CD4-positive, alpha-beta T cell treated with Interleukin-4 for 4 hours (primary cell): ENCODE measurements at regions not wholly inside any gene's neighbourhood (a gene's known extent, or its start where the extent isn't known, plus 50 kb on each side); places are given as distances from the start of the nearest gene placed in this dataset.

ENCODE experiments used
- DNase-seq: peaks from one replicate; pipeline ENCODE4 v3.0.0-alpha.2; 2020

GRCh38 chrX:68944211-68944610, 115.4 kb downstream of the EFNB1 start:
- DNase-seq, result no peak

- no peak for DNase-seq
These were observed 114.0 kb downstream of the EFNB1 start for GRCh38 chrX:68942840-68943239.

GRCh38 chrX:68942104-68942503, 113.3 kb downstream of the EFNB1 start:
- DNase-seq, result no peak

DNA sequence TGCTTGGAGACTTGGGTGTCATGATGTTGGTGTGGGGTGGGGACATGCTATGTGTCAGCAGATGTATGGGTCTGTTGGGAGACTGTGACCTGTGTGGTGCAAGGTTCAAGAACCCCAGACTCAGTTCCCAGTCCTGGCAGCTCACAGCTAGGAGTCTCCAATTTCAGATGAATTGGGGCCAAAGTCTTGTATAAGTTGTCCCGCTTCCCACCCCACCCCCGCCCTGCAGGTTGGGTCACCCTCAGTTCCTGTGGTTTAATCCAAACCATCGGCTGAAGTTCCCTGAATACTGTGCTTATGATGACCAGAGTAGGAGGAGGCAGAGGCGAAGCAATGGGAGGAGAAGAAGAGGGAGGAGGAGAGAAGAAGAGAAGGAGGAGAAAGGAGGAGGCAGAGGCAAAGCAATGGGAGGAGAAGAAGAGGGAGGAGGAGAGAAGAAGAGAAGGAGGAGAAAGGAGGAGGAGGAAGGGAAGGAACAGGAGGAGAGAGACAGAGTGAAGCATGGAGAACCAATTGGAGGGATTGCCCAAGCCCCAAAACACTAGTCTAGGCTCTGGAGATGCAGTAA, 112.6 kb downstream of the EFNB1 start:
- no peak for DNase-seq

- DNase-seq, result no peak
These were observed 111.8 kb downstream of the EFNB1 start for GRCh38 chrX:68940601-68941000.

DNA sequence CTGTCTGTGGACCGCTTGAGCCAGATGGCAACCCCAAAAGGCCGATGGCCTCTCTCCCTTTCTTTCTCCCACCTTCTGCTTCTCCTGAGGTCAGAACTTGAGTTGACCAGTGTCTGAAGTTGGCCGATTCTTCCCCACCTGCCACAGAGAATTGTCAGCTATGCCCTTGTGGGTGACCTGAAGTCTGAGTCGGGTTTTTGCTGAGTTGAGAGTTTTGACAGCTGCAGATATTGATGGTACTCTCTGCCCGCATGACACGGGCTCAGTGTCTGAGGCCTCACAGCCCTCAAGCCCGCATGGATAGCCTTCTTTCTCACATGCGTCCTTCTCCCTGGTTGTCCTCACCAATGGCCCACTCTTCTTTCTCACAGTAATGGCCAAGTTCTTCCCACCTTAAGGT, 111.0 kb downstream of the EFNB1 start:
- DNase-seq, result no peak

- no peak for DNase-seq
These were observed 109.6 kb downstream of the EFNB1 start for GRCh38 chrX:68938244-68939004.

GRCh38 chrX:68937581-68937980, 108.8 kb downstream of the EFNB1 start:
- no peak for DNase-seq

DNA sequence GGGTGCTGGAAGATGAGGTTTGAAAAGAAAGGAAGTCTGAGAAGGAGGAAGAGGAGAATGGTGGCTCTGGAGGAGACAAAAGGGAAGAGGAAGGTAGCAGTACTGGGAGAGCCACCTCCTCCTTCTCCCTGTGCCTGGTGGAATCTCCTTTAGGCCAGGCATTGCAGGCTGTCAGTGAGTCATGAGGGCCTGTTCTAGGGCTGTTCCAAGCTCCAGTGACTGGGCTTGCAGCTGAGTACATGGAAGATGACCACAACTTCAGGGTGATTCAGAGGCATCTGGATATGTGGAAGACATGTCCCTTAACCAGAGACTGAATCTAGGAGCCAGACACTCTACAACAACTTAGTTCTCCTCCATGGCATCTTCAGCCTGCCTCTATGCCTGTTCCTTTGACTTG, 107.8 kb downstream of the EFNB1 start:
- no peak for DNase-seq

- DNase-seq, result no peak
These were observed 107.3 kb downstream of the EFNB1 start for GRCh38 chrX:68936126-68936525.

DNA sequence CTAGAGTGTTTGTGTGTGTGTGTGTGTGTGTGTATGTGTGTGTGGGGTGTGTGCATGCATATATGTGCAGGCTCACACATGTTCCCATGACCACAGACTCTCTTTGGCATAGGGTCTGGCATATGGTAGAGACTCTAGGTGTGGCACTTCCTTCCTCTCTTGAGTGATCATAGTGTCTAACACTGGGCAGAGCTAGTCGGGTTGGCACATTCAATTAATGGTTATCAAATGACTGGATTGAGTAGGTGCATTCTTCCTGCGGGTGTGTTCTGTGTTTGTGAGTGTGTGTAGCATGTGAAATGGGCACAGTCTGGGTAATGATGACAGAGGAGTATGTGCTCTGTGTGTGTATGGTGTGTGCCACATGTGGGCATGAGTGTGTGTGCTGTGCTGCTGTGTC, 106.5 kb downstream of the EFNB1 start:
- DNase-seq, result no peak

DNA sequence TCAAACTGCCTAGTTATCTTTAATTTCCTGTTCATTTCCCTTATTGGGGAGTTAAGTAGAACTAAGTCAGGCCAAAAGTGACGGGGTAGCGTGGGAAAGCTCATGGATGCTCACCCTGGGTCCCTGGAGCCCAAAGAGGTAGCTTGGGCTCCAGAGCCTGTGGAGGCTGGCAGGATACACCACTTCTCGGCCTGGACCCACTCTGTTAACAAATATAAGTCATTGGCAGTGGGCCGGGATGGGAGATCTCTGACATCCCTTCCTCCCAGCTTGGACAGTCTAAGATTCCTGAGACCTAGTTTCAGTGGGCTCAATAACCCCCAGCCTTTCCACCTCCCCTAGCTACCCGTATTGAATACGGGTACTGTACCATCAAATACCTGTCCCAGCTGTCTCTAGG, 106.1 kb downstream of the EFNB1 start:
- no peak for DNase-seq

DNA sequence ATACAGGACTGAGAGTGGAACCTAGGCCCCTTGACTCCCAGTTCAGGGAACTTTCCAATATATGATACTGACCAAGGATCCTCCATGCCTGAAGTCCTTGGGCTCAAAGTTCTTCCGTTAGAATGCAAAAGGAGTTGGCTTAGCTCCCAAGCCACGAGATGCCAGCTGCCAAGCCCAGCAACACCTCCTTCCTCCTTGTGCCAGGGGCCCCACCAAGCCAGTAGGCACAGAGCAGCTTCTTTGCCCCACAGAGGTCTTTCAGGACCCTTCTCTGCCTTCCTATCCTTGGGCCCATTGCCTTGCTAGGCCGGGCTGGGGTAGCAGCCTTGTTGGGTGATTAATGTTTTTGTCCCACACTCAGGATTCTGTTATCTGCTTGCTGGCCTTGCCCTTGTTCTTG, 105.6 kb downstream of the EFNB1 start:
- DNase-seq, result no peak

DNA sequence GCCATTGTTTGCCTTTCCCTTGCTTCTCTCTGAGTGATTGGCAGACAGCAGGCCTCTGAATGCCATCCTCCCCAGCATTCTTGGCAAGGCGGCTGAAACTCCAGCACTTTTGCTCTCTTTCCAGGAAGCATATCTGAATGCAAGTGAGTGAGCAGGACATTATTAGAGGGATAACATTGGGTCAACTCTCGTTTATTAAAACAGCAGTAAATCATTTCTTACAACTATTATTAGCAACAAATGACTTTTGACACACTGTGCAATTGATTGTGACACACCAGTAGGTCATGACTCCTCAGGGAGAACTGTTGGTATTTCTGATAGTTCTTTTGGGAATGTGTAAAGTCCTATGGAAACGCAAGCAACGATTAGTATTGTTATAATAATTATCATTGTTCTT, 103.8 kb downstream of the EFNB1 start:
- no peak for DNase-seq

GRCh38 chrX:68931345-68931744, 102.5 kb downstream of the EFNB1 start:
- DNase-seq, result no peak

- no peak for DNase-seq
These were observed 101.9 kb downstream of the EFNB1 start for GRCh38 chrX:68930542-68931317.

DNA sequence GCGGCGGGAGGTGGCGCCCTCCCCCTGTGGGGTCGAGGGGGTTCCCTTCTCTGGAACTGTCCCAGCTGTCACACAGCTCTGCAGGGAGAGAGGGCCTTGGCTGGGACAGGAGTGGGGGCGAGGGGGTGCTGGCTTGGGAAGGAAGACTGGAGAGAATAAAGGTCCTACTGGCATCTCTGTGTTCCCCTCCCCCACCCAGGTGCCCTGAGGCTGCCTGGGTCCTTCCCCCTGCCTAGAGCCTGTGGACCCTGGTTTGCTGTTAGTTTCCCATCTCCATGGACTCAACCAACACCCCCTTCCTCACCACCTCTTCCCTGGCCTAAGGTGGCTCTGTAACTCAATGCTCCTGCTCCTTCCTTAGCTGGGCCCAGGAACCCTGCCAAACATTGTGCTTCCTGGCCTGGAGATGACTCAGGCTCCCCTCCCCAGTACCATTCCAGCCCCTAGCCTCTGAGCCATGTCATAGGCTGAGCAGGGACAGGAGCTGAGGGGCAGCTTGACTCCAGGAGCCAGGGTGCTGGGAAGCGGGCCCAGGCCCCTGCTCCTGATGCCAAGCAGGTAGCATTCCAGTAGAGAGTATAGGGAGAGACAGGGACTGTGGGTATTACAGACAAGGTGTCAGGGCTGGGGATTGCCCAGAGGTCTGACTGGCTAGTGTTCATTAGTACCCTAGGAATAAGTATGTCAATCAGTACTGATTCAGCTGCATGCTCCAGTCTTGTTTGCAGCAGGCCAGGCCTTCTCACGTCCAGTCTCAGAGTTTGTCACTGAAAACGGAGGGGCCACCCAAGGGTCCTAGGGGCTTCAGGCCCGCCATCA, 100.7 kb downstream of the EFNB1 start:
- DNase-seq, result no peak

DNA sequence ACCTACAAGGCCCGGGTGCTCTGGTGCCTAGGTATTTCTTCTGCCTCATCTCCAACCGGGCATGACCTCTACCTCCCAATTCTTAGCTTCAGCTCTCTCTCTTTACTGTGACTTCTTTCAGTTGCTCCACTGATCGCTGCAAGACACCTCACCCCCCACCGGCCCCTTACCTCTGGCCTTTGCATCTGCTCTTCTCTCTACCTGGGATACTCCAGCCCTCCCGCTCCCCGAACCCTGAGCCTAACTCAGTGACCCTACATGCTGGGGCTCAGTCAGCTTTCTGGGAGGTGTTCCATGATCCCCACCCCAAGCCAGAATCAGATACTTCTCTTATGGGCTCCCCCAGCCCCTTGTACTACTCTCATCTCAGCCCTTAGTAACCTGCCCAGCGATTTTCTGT, 99.6 kb downstream of the EFNB1 start:
- DNase-seq, result no peak

- DNase-seq, result no peak
These were observed 98.4 kb downstream of the EFNB1 start for GRCh38 chrX:68927178-68927577.

DNA sequence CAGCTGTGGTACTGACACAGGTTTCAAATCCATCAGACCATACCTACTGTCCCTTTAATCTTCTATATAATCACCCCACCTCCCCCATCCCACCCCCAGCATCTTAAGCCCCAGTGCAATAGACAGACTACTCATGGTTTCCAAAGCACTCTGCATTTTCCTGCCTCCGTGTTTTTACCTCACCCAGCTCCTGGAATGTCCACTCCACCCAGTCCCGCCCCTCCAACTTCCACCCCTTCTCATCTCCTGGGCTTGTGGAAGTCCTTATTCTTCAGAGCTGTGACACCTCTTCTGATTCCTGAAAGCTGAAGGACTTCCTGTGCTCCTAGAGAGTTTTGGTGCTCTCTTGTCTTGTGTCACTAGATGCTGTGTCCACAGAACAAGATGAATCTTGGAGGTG, 94.3 kb downstream of the EFNB1 start:
- no peak for DNase-seq

GRCh38 chrX:68922013-68922412, 93.2 kb downstream of the EFNB1 start:
- DNase-seq, result no peak

DNA sequence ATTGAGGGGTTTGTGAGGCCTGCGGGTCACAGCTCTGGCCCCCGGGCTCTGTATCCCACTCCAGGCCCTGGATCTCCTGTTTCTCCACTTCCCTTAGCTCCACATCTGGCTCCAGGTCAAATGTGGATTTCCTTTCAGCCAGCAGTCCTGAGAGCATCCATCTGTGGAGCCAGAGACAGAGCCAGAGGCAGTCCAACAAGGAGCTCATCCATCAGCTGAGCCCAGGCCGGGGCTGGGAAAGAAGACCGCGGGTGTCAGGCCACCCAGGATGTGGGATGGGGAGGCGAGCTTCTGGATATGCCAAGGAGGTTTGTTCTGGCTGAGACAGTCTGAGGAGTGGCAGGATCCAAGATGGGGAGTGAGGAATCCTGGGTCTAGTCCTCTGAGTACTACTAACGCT, 91.7 kb downstream of the EFNB1 start:
- DNase-seq, result no peak

GRCh38 chrX:68919707-68920106, 90.9 kb downstream of the EFNB1 start:
- DNase-seq, result no peak
